ENCODE measurements at regions not wholly inside any gene's neighbourhood (a gene's known extent, or its start where the extent isn't known, plus 50 kb on each side); places are given as distances from the start of the nearest gene placed in this dataset.

DNA sequence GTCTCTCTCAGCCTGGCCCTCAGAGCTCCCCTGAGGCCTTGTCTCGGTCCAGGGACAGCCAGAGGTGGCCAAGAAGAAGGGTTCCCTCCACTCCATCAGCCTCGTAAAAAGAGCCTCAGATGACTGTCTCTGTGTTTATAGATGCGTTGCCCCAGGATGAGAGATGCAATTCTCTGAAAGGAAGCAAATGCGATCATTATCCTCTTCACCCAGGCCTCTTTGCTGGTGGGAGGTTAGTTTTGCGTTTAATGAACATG, 90.4 kb downstream of the YTHDF1 start:
- TF ChIP-seq POLR2AphosphoS5 (IDR thresholded peaks at IDR 0.05) = no peak
- TF ChIP-seq, protein P1, sequence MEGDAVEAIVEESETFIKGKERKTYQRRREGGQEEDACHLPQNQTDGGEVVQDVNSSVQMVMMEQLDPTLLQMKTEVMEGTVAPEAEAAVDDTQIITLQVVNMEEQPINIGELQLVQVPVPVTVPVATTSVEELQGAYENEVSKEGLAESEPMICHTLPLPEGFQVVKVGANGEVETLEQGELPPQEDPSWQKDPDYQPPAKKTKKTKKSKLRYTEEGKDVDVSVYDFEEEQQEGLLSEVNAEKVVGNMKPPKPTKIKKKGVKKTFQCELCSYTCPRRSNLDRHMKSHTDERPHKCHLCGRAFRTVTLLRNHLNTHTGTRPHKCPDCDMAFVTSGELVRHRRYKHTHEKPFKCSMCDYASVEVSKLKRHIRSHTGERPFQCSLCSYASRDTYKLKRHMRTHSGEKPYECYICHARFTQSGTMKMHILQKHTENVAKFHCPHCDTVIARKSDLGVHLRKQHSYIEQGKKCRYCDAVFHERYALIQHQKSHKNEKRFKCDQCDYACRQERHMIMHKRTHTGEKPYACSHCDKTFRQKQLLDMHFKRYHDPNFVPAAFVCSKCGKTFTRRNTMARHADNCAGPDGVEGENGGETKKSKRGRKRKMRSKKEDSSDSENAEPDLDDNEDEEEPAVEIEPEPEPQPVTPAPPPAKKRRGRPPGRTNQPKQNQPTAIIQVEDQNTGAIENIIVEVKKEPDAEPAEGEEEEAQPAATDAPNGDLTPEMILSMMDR (IDR thresholded peaks at IDR 0.05) = no peak
